HFFc6 (cell line): ENCODE measurements at regions not wholly inside any gene's neighbourhood (a gene's known extent, or its start where the extent isn't known, plus 50 kb on each side); places are given as distances from the start of the nearest gene placed in this dataset.
"Not testable (repeated sequence)": the region's sequence is repeated elsewhere in the genome, so short reads cannot be mapped to it uniquely, and the experiment has no call there.

Source experiments
- DNase-seq: peaks from one replicate; pipeline ENCODE4 v3.0.0-alpha.2; 2018
- H3K27ac Mint-ChIP-seq: 2 replicates; pipeline ENCODE4 v1.8.0; 2020; ENCODE audit warnings: mild to moderate bottlenecking, mixed read lengths
- H3K27me3 Mint-ChIP-seq: 2 replicates; pipeline ENCODE4 v1.8.0; 2021; ENCODE audit warnings: mild to moderate bottlenecking, moderate library complexity, mixed read lengths; ENCODE audit not compliant: insufficient read depth
- H3K36me3 Mint-ChIP-seq: 2 replicates; pipeline ENCODE4 v1.8.0; 2021; ENCODE audit warnings: low read depth, mixed read lengths
- H3K4me1 Mint-ChIP-seq: 2 replicates; pipeline ENCODE4 v1.8.0; 2020; ENCODE audit warnings: low read depth, mixed read lengths
- H3K4me3 Mint-ChIP-seq: 2 replicates; pipeline ENCODE4 v1.8.0; 2020; ENCODE audit warnings: mild to moderate bottlenecking, moderate library complexity, mixed read lengths
- H3K9me3 Mint-ChIP-seq: 2 replicates; pipeline ENCODE4 v1.8.0; 2020; ENCODE audit warnings: mild to moderate bottlenecking, mixed read lengths
- TF ChIP-seq, protein P1 (sequence below): fragments of 200-600 bp; sonication (generic); IDR thresholded peaks from 2 replicates; pipeline ENCODE4 v1.5.0; 2021; ENCODE audit warnings: antibody characterized with exemption, mild to moderate bottlenecking

DNA sequence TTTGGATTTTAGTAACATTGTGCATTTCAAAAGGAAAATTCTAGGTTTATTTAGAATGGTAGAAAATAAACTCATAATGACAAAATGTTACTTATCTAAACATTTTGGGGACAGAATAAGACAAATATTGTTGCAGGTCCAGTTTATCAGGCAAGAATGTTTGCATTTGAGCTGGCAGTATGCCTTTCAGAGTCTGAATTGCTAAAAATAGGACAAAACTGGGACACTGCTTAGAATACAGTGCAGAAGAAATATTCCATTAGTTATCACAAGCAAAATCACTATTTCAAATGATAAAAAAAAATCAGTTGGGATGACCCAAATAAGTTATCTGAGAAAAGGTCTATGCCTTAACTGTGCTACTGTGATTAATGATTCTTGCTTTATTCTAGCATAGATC is 870.3 kb upstream of the MIR17HG start:
- Mint-ChIP-seq H3K4me1 (peaks cover 7% of the 10 kb centered on the region; the same call in 1 of the 2 replicates), H3K36me3 (peaks cover 7% of the 10 kb centered on the region), H3K4me3 (no peak overlapping the region), H3K27ac (no peak overlapping the region), H3K9me3 (no peaks in the 10 kb centered on the region), H3K27me3 (no peaks in the 10 kb centered on the region)
- DNase-seq, result no peak
- TF ChIP-seq, protein P1, sequence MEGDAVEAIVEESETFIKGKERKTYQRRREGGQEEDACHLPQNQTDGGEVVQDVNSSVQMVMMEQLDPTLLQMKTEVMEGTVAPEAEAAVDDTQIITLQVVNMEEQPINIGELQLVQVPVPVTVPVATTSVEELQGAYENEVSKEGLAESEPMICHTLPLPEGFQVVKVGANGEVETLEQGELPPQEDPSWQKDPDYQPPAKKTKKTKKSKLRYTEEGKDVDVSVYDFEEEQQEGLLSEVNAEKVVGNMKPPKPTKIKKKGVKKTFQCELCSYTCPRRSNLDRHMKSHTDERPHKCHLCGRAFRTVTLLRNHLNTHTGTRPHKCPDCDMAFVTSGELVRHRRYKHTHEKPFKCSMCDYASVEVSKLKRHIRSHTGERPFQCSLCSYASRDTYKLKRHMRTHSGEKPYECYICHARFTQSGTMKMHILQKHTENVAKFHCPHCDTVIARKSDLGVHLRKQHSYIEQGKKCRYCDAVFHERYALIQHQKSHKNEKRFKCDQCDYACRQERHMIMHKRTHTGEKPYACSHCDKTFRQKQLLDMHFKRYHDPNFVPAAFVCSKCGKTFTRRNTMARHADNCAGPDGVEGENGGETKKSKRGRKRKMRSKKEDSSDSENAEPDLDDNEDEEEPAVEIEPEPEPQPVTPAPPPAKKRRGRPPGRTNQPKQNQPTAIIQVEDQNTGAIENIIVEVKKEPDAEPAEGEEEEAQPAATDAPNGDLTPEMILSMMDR, result no peak

DNA sequence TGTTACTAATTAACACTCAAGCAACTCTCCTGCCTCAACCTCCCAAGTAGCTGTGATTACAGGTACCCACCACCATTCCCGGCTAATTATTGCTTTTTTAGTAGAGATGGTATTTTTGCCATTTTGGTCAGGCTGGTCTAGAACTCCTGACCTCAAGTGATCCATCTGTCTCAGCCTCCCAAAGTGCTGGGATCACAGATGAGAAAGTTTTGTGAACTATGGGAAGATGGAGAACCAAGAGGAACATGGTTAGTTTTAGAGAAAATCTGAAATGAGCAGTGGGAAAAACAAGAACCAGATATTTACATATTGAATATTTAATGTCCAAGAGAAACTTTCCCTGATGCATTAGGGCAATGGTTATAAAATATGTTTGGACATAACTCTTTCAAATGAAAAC is 863.6 kb upstream of the MIR17HG start:
- H3K4me3 Mint-ChIP-seq, result no peak overlapping the region
- peaks cover 17% of the 10 kb centered on the region for H3K4me1 Mint-ChIP-seq
- H3K9me3 Mint-ChIP-seq, result no peaks in the 10 kb centered on the region
- peaks cover 9% of the 10 kb centered on the region for H3K36me3 Mint-ChIP-seq
- DNase-seq, result no peak
- H3K27me3 Mint-ChIP-seq, result no peaks in the 10 kb centered on the region
- TF ChIP-seq, protein P1, result no peak
- H3K27ac Mint-ChIP-seq, result no peak overlapping the region

DNA sequence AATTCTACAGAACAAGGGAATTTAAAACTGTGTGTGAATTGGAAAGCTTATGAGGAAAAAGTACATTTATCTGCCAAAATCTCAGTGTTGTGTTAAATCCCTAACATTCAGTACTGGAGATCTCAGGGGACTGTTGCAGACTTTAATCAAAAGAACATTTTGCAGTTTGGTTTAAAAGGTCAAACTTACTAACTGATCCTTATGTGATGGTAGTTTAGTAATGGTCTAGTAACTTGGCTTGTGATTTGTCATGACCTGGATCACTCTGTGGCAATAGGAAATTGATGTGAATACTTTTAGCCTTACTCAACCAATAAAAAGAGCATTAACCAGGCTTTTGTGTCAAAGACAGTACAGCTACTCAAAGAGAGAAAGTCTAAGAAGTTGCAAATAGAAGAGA is 862.1 kb upstream of the MIR17HG start:
- Mint-ChIP-seq H3K27me3 (no peaks in the 10 kb centered on the region), H3K27ac (peak overlapping the region; percentile 79), H3K36me3 (peaks cover 9% of the 10 kb centered on the region), H3K9me3 (no peaks in the 10 kb centered on the region), H3K4me3 (peak overlapping the region; percentile 64), H3K4me1 (peaks cover 17% of the 10 kb centered on the region)
- TF ChIP-seq, protein P1, result no peak
- DNase-seq, result peak; percentile 92

DNA sequence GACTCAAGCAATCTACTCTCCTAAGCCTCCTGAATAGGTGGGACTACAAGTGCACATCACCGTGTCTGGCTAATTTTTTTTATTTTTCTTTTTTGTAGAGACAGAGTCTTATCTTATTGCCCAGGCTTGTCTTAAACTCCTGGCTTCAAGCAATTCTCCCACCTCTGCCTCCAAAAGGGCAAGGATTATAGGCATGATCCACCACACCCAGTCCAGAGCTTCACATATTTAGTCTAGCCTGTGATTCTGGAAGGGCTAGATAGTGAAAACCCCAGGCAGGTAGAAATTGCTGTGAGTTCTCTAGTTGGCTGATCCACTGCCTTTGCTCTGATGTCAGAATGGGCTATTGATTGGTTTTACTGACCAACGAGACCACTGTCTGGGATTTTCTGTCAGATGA is 854.6 kb upstream of the MIR17HG start:
- Mint-ChIP-seq H3K27ac (no peak overlapping the region), H3K9me3 (no peaks in the 10 kb centered on the region), H3K4me3 (no peak overlapping the region), H3K27me3 (peaks cover 2% of the 10 kb centered on the region; the same call in 1 of the 2 replicates), H3K4me1 (no peaks in the 10 kb centered on the region), H3K36me3 (no peaks in the 10 kb centered on the region)
- TF ChIP-seq, protein P1, result no peak
- DNase-seq, result no peak

DNA sequence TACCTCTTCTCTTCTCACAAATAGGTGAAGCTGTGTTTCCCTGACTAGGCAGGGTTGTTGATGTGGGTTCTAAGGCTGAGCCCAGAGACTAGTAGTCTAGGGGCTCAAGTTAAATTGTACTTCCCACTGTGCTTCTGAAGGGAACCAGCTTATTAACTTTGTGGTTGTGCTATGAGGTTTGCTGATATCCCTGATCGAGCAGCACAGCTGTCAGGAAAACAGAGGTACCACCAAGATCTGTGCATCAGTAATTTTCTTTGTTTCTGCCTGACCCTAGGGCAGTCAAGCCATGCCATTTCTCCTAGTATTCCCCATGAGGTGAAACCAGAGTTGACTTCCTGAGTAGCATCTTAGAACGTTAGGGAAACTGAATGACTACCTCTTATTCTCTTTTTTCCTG is 853.8 kb upstream of the MIR17HG start:
- Mint-ChIP-seq H3K27ac (no peak overlapping the region), H3K9me3 (no peaks in the 10 kb centered on the region), H3K27me3 (peaks cover 2% of the 10 kb centered on the region; the same call in 1 of the 2 replicates), H3K36me3 (no peaks in the 10 kb centered on the region), H3K4me3 (no peak overlapping the region), H3K4me1 (peaks cover 6% of the 10 kb centered on the region)
- TF ChIP-seq, protein P1, result no peak
- no peak for DNase-seq

DNA sequence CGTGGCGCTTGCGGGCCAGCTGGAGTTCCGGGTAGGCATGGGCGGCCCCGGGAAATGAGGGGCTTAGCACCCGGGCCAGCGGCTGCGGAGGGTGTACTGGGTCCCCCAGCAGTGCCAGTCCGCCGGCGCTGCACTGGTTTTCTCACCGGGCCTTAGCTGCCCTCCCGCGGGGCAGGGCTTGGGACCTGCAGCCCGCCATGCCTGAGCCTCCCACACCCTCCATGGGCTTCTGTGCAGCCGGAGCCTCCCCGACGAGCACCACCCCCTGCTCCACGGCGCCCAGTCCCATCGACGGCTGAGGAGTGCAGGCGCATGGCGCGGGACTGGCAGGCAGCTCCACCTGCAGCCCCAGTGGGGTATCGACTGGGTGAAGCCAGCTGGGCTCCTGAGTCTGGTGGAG is 852.6 kb upstream of the MIR17HG start:
- H3K36me3 Mint-ChIP-seq, H3K4me3 Mint-ChIP-seq, H3K27ac Mint-ChIP-seq, DNase-seq, H3K4me1 Mint-ChIP-seq, H3K27me3 Mint-ChIP-seq, H3K9me3 Mint-ChIP-seq: not testable (repeated sequence)
